ENCODE measurements at regions not wholly inside any gene's neighbourhood (a gene's known extent, or its start where the extent isn't known, plus 50 kb on each side); places are given as distances from the start of the nearest gene placed in this dataset.
"Not testable (repeated sequence)": the region's sequence is repeated elsewhere in the genome, so short reads cannot be mapped to it uniquely, and the experiment has no call there.

DNA sequence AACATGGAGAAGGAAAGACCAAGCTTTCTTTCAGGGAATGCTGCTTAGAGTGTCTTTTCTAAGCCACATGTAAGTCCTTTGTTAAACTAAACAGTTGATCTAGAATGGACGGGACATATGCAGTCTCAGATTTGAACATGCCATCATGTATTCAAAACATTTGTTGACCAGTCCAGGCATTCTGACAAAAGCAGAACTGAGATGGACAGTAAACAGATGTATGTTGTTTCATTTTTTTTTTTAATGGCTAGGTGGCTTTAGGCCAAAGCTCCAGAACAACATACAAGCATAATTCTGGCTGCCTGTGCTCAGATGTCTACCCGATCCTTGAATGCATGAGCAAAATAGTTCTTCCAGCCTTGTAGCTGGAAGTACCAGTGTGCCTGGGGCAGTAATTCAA, 1211.4 kb upstream of the FAM98A start:
- no peak for DNase-seq (ENCODE audit: low read depth)

DNA sequence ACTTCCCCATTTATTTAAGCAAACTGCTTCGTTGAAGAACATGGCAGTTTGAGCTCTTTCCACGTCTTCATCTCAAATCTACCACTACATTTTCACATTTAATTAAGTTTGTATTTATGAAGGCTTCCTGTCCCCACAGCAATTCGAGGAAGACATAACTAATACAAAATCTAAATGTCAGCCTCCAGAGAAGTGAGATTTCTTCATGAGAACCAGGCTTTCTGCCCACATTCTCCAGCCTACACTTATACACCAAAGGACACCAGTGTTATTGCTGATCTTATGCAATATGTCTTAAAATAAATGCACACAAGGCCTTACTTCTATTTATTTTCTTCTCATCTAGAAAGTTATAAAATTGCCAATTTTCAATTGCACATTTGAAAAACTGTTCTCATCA, 1209.3 kb upstream of the FAM98A start:
- no peak for DNase-seq (ENCODE audit: low read depth)

DNA sequence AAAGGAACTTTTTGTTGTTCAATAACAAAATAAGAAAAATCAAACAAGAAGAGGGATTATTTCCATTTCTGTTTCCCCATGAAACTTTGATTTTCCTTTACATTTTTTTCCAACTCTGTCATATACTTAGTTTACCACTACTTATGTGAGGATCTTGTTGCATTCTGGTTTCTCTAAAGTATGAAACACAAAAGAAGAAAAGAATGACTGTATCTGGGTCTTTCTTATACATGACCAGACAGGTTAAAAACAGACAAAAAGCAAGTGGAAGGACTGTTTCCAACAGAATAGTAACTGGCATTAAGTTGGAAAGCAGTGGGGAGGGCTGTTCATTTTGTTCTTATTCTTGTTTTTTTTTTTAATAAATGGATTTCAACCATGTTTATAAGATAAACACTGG, 1207.8 kb upstream of the FAM98A start:
- DNase-seq (ENCODE audit: low read depth), result no peak

GRCh38 chr2:34806396-34806795, 1207.3 kb upstream of the FAM98A start:
- DNase-seq (ENCODE audit: low read depth), result no peak

- DNase-seq (ENCODE audit: low read depth), result no peak
These were observed 1200.5 kb upstream of the FAM98A start for GRCh38 chr2:34799556-34799955.

DNA sequence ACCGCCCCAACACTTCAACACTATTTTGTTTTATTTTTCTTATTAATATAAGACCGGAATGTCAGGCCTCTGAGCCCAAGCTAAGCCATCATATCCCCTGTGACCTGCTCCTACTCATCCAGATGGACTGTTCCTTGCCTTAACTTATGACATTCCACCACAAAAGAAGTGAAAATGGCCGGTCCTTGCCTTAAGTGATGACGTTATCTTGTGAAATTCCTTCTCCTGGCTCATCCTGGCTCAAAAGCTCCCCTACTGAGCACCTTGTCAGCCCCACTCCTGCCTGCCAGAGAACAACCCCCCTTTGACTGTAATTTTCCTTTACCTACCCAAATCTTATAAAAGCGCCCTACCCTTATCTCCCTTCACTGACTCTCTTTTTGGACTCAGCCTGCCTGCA, 1196.5 kb upstream of the FAM98A start:
- not testable (repeated sequence) for DNase-seq (ENCODE audit: low read depth)

DNA sequence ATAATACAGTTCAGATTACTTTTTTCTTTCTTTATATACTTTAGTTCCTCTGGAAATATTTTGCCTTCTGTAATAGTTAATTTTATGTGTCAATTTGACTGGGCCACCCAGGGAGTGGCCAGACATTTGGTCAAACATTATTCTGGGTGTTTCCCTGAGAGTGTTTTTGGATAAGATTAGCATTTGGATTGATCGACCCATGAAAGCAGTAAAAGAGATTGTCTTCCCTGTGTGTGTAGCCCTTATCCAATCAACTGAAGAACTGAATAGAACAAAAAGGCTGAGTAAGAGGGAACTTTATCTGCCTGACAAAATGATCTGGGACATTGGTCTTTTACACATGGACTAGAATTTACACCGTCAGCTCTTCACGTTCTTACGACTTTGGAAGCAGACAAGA, 1190.1 kb upstream of the FAM98A start:
- no peak for DNase-seq (ENCODE audit: low read depth)

GRCh38 chr2:34787341-34787740, 1188.2 kb upstream of the FAM98A start:
- DNase-seq (ENCODE audit: low read depth), result no peak

DNA sequence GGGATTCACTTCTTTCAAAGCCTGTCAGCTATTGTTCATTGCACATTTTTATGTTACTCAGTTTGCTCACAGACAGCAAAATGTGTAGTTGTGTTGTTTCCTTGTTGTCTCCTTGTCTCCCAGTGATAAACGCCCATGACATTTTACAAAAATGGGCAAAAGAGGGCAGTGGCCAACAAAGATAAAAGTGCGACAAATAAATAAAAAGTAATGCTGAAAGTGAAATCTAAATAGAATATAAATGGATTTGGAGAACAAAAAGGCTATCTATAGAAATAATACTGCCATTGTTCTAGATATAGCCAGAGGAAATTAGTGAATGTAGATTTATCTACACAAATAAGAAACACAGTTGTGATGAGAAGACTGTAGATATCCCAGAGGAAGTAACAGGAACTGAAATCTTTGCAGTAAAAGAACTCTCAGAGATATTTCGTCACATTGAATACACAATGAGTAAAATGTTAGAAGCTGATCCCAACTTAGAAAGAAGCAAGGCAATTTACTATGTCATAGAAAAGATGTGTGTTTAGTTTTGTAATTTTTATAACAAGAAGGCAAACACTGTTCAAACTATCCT, 1186.2 kb upstream of the FAM98A start:
- no peak for DNase-seq (ENCODE audit: low read depth)

DNA sequence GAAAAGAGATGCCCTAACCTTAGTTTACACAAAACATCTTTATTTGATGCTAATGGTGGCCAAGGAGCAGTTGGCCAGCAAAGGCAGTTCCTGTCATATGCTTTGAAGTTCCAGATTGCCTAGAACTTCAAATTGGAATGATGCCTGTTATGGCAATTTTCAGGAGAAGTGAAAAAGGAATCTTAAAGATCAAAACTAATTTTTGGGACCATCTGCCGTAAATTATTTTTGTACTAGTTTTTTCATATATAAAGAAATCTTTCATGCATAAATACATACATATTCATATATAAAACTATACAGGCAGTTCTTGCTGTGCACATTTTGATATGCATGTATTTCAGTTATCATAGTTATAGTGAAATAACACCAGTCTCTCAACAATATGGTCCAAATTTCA, 1185.6 kb upstream of the FAM98A start:
- no peak for DNase-seq (ENCODE audit: low read depth)

DNA sequence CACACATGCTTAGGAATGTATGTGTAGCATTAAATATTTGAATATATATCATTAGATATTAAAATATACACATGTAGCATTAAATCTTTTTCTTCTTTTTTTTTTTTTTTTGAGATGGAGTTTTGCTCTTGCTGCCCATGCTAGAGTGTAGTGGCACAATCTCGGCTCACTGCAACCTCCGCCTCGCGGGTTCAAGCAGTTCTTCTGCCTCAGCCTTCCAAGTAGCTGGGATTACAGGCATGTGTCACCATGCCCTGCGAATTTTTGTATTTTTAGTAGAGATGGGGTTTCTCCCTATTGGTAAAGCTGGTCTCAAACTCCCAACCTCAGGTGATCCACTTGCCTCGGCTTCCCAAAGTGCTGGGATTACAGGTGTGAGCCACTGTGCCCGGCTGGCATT, 1151.6 kb upstream of the FAM98A start:
- DNase-seq (ENCODE audit: low read depth), result not testable (repeated sequence)

- no peak for DNase-seq (ENCODE audit: low read depth)
These were observed 1148.5 kb upstream of the FAM98A start for GRCh38 chr2:34747643-34748042.

GRCh38 chr2:34738691-34739090, 1139.6 kb upstream of the FAM98A start:
- DNase-seq (ENCODE audit: low read depth), result no peak

GRCh38 chr2:34737146-34737545, 1138.0 kb upstream of the FAM98A start:
- no peak for DNase-seq (ENCODE audit: low read depth)

GRCh38 chr2:34736482-34736881, 1137.4 kb upstream of the FAM98A start:
- DNase-seq (ENCODE audit: low read depth), result no peak

- DNase-seq (ENCODE audit: low read depth), result no peak
These were observed 1135.6 kb upstream of the FAM98A start for GRCh38 chr2:34734662-34735061.

DNA sequence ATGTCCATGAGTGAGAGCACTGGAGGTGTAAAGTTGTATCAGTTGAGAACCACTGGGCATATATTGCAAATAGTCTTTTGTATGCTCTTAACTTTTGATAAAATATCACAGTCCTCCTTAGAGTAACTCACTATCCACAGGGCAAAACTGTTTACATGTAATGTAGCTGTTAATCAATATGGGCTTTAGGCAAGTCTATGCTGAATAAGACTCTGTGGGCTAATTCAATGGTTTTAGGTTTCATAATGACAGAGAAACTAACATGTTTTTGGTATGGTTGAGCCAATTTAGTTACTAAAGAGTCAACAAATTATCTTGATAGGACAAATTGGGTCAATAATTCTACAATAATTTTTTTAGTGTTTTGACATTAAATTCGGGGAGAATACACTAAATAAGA, 1134.9 kb upstream of the FAM98A start:
- no peak for DNase-seq (ENCODE audit: low read depth)

- no peak for DNase-seq (ENCODE audit: low read depth)
These were observed 1132.2 kb upstream of the FAM98A start for GRCh38 chr2:34731292-34731691.

DNA sequence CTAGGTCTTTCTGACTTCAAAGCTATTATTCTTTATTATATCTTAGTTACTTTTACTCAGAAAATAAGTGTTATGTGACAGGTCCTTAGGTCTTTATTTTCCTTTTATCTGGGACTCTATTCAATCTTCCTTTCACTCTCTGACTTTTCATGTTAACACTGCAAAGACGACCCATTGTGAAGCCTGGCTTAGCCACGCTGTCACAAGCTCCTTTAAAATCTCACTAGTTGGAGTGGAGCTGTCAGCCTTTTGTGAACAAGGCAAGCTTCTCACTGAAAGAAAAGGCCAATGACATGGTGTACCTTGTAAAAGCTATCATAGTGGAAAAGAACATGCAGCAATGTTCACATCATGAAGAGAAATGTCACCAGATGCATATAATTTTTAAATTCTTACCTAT, 1130.7 kb upstream of the FAM98A start:
- no peak for DNase-seq (ENCODE audit: low read depth)

- no peak for DNase-seq (ENCODE audit: low read depth)
These were observed 1125.0 kb upstream of the FAM98A start for GRCh38 chr2:34724107-34724506.

- no peak for DNase-seq (ENCODE audit: low read depth)
These were observed 1124.6 kb upstream of the FAM98A start for GRCh38 chr2:34723683-34724082.

- no peak for DNase-seq (ENCODE audit: low read depth)
These were observed 1120.1 kb upstream of the FAM98A start for GRCh38 chr2:34719206-34719605.

DNA sequence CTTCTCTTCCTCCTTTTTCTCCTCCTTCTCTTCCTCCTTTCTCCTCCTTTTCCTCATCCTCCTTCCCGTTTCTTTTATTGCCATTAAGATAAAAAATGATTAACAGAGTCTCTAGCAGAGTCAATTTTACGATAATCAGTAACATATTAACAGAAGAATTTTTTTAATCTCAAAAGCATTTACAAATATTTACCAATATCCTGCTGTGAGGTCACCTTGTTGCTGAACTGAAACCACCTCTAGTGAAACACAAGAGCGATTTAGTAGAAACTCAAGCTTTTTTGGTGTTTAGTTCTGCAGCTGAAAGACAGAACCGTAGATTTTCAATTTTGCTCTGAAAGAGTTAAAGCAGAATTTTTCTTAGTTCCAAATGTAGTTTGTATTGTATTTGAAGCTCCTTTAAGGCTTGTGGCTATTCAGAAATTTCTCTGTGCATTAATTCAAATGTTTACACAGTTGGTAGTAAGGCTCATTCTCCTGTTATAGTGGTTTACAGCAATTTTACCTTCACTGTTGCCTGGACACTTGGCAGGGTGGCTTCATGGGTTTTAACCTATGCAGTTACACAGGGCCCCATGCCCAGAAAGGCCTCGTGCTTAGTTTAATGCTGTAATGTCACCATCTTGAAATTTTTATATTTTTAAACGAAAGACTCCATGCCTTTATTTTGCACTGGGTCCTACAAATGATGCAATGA, 1106.6 kb upstream of the FAM98A start:
- no peak for DNase-seq (ENCODE audit: low read depth)

DNA sequence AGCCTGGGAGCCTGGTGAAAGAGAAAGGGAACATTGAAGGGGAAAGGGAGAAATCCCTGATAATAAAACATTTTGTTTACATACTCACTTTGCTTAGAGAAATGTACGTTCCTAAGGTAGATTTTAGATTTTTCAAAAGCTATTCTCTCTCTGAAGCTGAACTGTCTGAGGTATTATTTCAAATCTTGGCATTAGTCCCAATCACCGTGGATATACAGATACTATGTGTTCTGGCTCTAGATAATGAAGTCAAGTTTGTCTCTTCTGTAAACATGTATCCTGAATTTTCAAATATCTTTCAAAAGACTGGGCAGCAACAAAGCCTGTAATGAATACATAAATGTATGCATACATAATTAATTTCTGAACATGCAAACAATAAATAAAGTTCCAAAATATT, 1104.2 kb upstream of the FAM98A start:
- DNase-seq (ENCODE audit: low read depth), result no peak

All from stimulated activated CD8-positive, alpha-beta memory T cell treated with anti-CD3 and anti-CD28 coated beads, Interleukin-7, amount 100 ng/mL, for 24 hours (primary cell).